22Rv1 (cell line): ENCODE measurements at regions not wholly inside any gene's neighbourhood (a gene's known extent, or its start where the extent isn't known, plus 50 kb on each side); places are given as distances from the start of the nearest gene placed in this dataset.

Experiments used
- H3K27ac ChIP-seq: fragments of 450-650 bp; 2 replicates; pipeline ENCODE4 v1.5.1; 2017
- CTCF ChIP-seq: fragments of 450-650 bp; IDR thresholded peaks from 2 replicates; pipeline ENCODE4 v1.5.1; 2017; ENCODE audit warnings: mild to moderate bottlenecking
- ZFX ChIP-seq: fragments of 450-650 bp; IDR thresholded peaks from 2 replicates; pipeline ENCODE4 v1.6.1; 2017; ENCODE audit warnings: antibody characterized with exemption, borderline replicate concordance

GRCh38 chr9:135247227-135247930 is 159.9 kb downstream of the OLFM1 start:
- TF ChIP-seq ZFX: no peak
- no peak for TF ChIP-seq CTCF
- no peak overlapping the region for H3K27ac ChIP-seq

- TF ChIP-seq CTCF (no peak), ZFX (no peak)
- H3K27ac ChIP-seq: no peak overlapping the region
These were observed 160.6 kb downstream of the OLFM1 start for GRCh38 chr9:135248111-135248510.

GRCh38 chr9:135248721-135249120 is 161.3 kb downstream of the OLFM1 start:
- TF ChIP-seq ZFX (no peak), CTCF (no peak)
- no peak overlapping the region for H3K27ac ChIP-seq

- no peak overlapping the region for H3K27ac ChIP-seq
- no peak for TF ChIP-seq ZFX
- TF ChIP-seq CTCF: no peak
These were observed 161.7 kb downstream of the OLFM1 start for GRCh38 chr9:135249191-135249590.

- TF ChIP-seq CTCF (no peak), ZFX (no peak)
- H3K27ac ChIP-seq: no peak overlapping the region
These were observed 162.2 kb downstream of the OLFM1 start for GRCh38 chr9:135249711-135250110.

- H3K27ac ChIP-seq: no peak overlapping the region
- TF ChIP-seq CTCF: no peak
- TF ChIP-seq ZFX: no peak
These were observed 163.9 kb downstream of the OLFM1 start for GRCh38 chr9:135251331-135251761.

GRCh38 chr9:135251996-135252760 is 164.7 kb downstream of the OLFM1 start:
- H3K27ac ChIP-seq: no peak overlapping the region
- TF ChIP-seq CTCF: no peak
- TF ChIP-seq ZFX: no peak
